ENCODE measurements at regions not wholly inside any gene's neighbourhood (a gene's known extent, or its start where the extent isn't known, plus 50 kb on each side); places are given as distances from the start of the nearest gene placed in this dataset.

DNA sequence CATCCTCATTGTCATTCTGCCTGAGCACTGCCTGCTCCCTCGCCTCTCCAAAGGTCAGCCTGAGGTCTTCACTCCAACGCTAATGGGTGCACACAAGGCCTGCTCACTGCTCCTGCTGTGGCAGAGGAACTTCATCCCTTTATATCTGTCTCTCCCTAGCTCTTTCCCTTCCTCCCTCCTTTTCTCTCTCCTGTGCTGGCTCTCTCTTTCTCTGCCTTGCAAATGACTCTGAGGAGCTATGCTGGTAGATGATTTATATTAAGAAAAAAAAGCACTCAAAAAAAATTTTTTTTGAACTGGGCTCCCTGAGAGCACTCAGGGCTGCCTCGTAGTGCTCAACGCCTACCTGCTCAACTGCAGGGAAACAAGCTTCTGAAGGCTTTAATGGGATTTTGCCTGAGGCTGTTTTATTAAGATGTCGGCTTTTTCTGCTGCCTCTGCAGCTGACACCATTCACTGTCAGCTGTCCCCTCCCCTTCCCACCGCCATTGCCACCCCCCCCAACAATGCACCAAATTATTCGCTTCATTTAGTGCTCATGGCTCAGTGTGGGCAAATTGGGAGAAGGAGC, 137.7 kb upstream of the DEFB112 start:
- Histone ChIP-seq H3K27ac (no peak overlapping the region), H3K36me3 (no peaks in the 10 kb centered on the region), H3K27me3 (no peaks in the 10 kb centered on the region), H3K4me3 (no peak overlapping the region), H3K9me3 (no peaks in the 10 kb centered on the region), H3K4me1 (no peaks in the 10 kb centered on the region)
- DNase-seq (no peak), ATAC-seq (no peak)
- intact Hi-C loops (cut with DNase I) = no loop called here
- TF ChIP-seq, protein P1, sequence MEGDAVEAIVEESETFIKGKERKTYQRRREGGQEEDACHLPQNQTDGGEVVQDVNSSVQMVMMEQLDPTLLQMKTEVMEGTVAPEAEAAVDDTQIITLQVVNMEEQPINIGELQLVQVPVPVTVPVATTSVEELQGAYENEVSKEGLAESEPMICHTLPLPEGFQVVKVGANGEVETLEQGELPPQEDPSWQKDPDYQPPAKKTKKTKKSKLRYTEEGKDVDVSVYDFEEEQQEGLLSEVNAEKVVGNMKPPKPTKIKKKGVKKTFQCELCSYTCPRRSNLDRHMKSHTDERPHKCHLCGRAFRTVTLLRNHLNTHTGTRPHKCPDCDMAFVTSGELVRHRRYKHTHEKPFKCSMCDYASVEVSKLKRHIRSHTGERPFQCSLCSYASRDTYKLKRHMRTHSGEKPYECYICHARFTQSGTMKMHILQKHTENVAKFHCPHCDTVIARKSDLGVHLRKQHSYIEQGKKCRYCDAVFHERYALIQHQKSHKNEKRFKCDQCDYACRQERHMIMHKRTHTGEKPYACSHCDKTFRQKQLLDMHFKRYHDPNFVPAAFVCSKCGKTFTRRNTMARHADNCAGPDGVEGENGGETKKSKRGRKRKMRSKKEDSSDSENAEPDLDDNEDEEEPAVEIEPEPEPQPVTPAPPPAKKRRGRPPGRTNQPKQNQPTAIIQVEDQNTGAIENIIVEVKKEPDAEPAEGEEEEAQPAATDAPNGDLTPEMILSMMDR (IDR thresholded peaks at IDR 0.05) = no peak
- TF ChIP-seq POLR2A (IDR thresholded peaks at IDR 0.05) = no peak
- WGBS, 4 donors = 66 to 74% (median 67%) methylated on average over 7 of the region's 7 CpGs

DNA sequence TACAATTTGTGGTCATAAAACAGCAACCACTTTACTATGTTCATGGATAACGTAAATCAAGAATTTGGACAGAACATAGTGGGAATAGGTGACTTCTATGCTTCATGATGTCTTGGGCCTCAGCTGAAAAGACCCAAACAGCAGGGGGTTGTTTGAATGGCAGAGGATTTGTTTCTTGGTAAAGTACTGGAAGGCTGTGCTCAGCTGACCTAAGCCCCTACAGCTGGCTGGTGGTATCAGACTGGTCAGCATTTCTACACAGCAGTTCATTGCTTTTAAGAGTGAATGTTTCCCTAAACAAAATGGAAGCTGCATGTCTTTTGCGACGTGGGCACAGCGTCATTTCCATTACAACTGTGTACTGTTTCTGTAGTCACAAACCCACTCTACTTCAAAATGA, 148.5 kb upstream of the DEFB112 start:
- TF ChIP-seq, protein P1 (IDR thresholded peaks at IDR 0.05) = no peak
- TF ChIP-seq POLR2A (IDR thresholded peaks at IDR 0.05) = no peak
- no peak overlapping the region for H3K27ac ChIP-seq
- 82 to 88% (median 84%) methylated on average over 4 of the region's 4 CpGs for WGBS, 4 donors
- H3K36me3 ChIP-seq = no peaks in the 10 kb centered on the region
- no peak overlapping the region for H3K4me3 ChIP-seq
- no peak for DNase-seq
- no peaks in the 10 kb centered on the region for H3K4me1 ChIP-seq
- H3K27me3 ChIP-seq = no peaks in the 10 kb centered on the region
- intact Hi-C loops (cut with DNase I) = no loop called here
- ATAC-seq = no peak
- H3K9me3 ChIP-seq = no peaks in the 10 kb centered on the region

DNA sequence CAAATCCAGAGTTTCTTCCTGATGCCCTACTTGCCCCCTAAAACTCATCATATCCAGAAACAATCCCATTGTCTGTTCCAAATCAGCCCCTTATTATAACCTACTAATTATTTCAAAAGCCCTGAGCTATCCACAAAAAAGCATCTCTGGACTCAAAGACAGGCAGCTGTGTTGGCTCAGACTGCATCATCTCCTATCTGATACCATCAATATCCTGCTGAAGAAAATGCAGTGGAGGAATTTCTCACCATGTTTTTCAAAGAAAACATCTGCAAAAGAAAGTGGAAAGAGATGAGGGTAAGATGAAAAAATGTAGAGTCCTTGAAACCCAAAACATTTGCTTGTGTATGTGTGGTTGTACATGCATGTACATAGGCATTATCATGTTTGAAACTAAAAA, 153.0 kb upstream of the DEFB112 start:
- TF ChIP-seq POLR2A (IDR thresholded peaks at IDR 0.05) = no peak
- TF ChIP-seq, protein P1 (IDR thresholded peaks at IDR 0.05) = no peak
- Histone ChIP-seq H3K36me3 (no peaks in the 10 kb centered on the region), H3K27ac (no peak overlapping the region), H3K9me3 (no peaks in the 10 kb centered on the region), H3K27me3 (no peaks in the 10 kb centered on the region), H3K4me1 (no peaks in the 10 kb centered on the region), H3K4me3 (no peak overlapping the region)
- DNase-seq (no peak), ATAC-seq (no peak)
- intact Hi-C loops (cut with DNase I) = no loop called here

DNA sequence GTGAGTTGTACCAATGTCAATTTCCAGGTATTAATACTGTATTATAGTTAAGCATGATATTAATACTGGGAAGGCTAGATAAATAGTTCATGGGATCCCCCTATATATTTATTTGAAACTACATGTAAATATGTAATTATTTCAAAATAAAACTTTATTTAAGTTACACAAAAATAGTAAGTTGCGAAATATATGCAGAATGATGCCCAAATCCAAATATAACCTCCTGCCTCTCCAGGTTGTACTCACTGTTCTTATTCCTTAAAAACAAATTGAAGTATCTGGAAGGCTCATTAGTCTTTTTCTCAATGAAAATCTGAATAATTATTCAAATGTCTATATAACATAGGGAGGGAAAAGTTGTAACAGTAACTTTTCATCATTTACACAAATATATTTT, 161.9 kb upstream of the DEFB112 start:
- no peak overlapping the region for H3K4me3 ChIP-seq
- no peaks in the 10 kb centered on the region for H3K27me3 ChIP-seq
- H3K36me3 ChIP-seq = no peaks in the 10 kb centered on the region
- DNase-seq = no peak
- peaks cover 0 to 8% (median 0%) of the 10 kb centered on the region in 12 donors for H3K9me3 ChIP-seq
- H3K27ac ChIP-seq = no peak overlapping the region
- ATAC-seq = no peak
- 82 to 95% (median 88%) methylated on average over 1 of the region's 1 CpG for WGBS, 4 donors
- no peaks in the 10 kb centered on the region for H3K4me1 ChIP-seq
- TF ChIP-seq, protein P1 (IDR thresholded peaks at IDR 0.05) = no peak
- TF ChIP-seq POLR2A (IDR thresholded peaks at IDR 0.05) = no peak
- intact Hi-C loops (cut with DNase I) = no loop called here

All from heart left ventricle (tissue), 16 donors.